ENCODE measurements at regions not wholly inside any gene's neighbourhood (a gene's known extent, or its start where the extent isn't known, plus 50 kb on each side); places are given as distances from the start of the nearest gene placed in this dataset.

DNA sequence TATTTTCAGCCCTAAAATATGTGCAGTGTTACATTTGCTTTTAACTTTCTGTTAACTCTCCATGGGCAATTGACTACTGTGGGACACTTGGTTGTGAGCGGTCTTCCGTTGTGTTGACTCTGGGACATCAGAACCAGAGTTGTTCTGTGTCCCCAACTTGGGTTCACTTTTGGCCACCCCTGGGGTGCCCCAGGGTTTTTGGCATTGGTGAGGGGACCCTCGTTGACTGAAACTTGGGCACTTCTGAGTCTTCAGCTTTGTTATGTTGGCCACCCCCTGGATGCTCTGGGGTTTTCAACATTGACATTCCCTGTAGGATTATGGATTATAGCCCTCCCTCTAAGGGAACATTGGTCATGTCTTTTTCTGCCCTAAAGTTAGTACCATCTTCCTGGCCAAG lies 57.1 kb downstream of the OR10H4 start:
- Histone ChIP-seq H2AFZ (ENCODE audit: insufficient read depth, low read depth, low read length, poor library complexity, severe bottlenecking) (no peak overlapping the region), H3K4me1 (ENCODE audit: control insufficient read depth in 1 of 2, insufficient read depth in 2 of 2, low read length in 2 of 2) (peaks cover 30 to 31% of the 10 kb centered on the region in 2 donors), H3K27ac (ENCODE audit: low read depth in 1 of 2, low read length in 2 of 2) (no peak overlapping the region), H3K4me3 (replicated peaks in 1 of 3; ENCODE audit: low read depth in 2 of 3, low read length in 3 of 3) (no peak overlapping the region), H3K27me3 (ENCODE audit: control insufficient read depth in 2 of 2, insufficient read depth in 2 of 2, low read length in 2 of 2) (no peaks in the 10 kb centered on the region), H3K9me3 (replicated peaks in 1 of 2; ENCODE audit: control insufficient read depth in 1 of 2, insufficient read depth in 1 of 2, low read length in 2 of 2) (no peaks in the 10 kb centered on the region), H3K9ac (ENCODE audit: insufficient read depth, low read length, poor library complexity, severe bottlenecking) (no peak overlapping the region), H4K20me1 (ENCODE audit: insufficient read depth, low read length) (no peaks in the 10 kb centered on the region), H3K79me2 (ENCODE audit: insufficient read depth, low read length) (no peaks in the 10 kb centered on the region), H3K36me3 (replicated peaks in 1 of 2; ENCODE audit: control insufficient read depth in 1 of 2, insufficient read depth in 2 of 2, low read length in 2 of 2) (no peaks in the 10 kb centered on the region), H3K4me2 (replicated peaks; ENCODE audit: extremely low read depth, low read length, poor library complexity, severe bottlenecking) (no peak overlapping the region)
- no peak for TF ChIP-seq CTCF (IDR thresholded peaks at IDR 0.05)
- WGBS (ENCODE audit: insufficient coverage): 95% methylated on average over 2 of the region's 3 CpGs
- no peaks in the 10 kb centered on the region for H3K9me3 Mint-ChIP-seq
- no peaks in the 10 kb centered on the region for H3K36me3 Mint-ChIP-seq
- no peak overlapping the region for H3K27ac Mint-ChIP-seq
- H3K27me3 Mint-ChIP-seq (ENCODE audit: low read depth in 3 of 3): peaks cover 1 to 4% (median 2%) of the 10 kb centered on the region in 3 donors
- intact Hi-C loops (cut with micrococcal nuclease): no loop called here
- no peak for DNase-seq
- peaks cover 29% of the 10 kb centered on the region for H3K4me1 Mint-ChIP-seq
- H3K4me3 Mint-ChIP-seq: no peak overlapping the region

DNA sequence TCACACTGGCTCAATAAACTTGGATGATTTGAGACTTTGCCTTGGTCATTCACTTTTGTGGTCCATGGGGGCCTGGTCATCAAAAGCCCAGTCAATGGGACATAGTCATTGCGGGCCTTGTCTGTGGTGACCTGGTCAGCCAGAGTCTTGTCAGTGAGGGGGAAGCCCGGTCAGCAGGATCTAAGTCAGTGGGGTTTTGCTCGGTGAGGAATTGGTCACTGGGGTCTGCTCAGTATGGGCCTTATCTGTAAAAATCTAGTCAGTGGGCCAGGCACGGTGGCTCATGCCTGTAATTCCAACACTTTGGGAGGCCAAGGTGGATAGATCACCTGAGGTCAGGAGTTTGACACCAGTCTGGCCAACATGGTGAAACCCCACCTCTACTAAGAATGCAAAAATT lies 63.7 kb upstream of the TPM4 start:
- no peaks in the 10 kb centered on the region for H3K4me1 ChIP-seq (ENCODE audit: control insufficient read depth in 1 of 2, insufficient read depth in 2 of 2, low read length in 2 of 2)
- intact Hi-C loops (cut with micrococcal nuclease): no loop called here
- H3K79me2 ChIP-seq (ENCODE audit: insufficient read depth, low read length): no peaks in the 10 kb centered on the region
- no peaks in the 10 kb centered on the region for H3K36me3 ChIP-seq (replicated peaks in 1 of 2; ENCODE audit: control insufficient read depth in 1 of 2, insufficient read depth in 2 of 2, low read length in 2 of 2)
- Mint-ChIP-seq H3K36me3 (no peaks in the 10 kb centered on the region), H3K27ac (peak overlapping the region in 1 of 7 donors; percentile 62), H3K4me3 (no peak overlapping the region), H3K27me3 (ENCODE audit: low read depth in 3 of 3) (peaks cover 1 to 3% (median 2%) of the 10 kb centered on the region in 3 donors), H3K4me1 (peaks cover 7% of the 10 kb centered on the region), H3K9me3 (peaks cover 0 to 5% (median 0%) of the 10 kb centered on the region in 7 donors)
- H3K9ac ChIP-seq (ENCODE audit: insufficient read depth, low read length, poor library complexity, severe bottlenecking): no peak overlapping the region
- no peak for DNase-seq
- H3K4me2 ChIP-seq (replicated peaks; ENCODE audit: extremely low read depth, low read length, poor library complexity, severe bottlenecking): no peak overlapping the region
- no peak overlapping the region for H2AFZ ChIP-seq (ENCODE audit: insufficient read depth, low read depth, low read length, poor library complexity, severe bottlenecking)
- no peak for TF ChIP-seq CTCF (IDR thresholded peaks at IDR 0.05)
- no peaks in the 10 kb centered on the region for H4K20me1 ChIP-seq (ENCODE audit: insufficient read depth, low read length)
- 80% methylated on average over 1 of the region's 4 CpGs for WGBS (ENCODE audit: insufficient coverage)
- H3K27me3 ChIP-seq (ENCODE audit: control insufficient read depth in 2 of 2, insufficient read depth in 2 of 2, low read length in 2 of 2): no peaks in the 10 kb centered on the region
- H3K9me3 ChIP-seq (replicated peaks in 1 of 2; ENCODE audit: control insufficient read depth in 1 of 2, insufficient read depth in 1 of 2, low read length in 2 of 2): no peaks in the 10 kb centered on the region
- H3K27ac ChIP-seq (ENCODE audit: low read depth in 1 of 2, low read length in 2 of 2): no peak overlapping the region
- no peak overlapping the region for H3K4me3 ChIP-seq (replicated peaks in 1 of 3; ENCODE audit: low read depth in 2 of 3, low read length in 3 of 3)
